GM13977 (cell line): ENCODE measurements at regions not wholly inside any gene's neighbourhood (a gene's known extent, or its start where the extent isn't known, plus 50 kb on each side); places are given as distances from the start of the nearest gene placed in this dataset.
"Not testable (repeated sequence)": the region's sequence is repeated elsewhere in the genome, so short reads cannot be mapped to it uniquely, and the experiment has no call there.

Experiments used
- DNase-seq: peaks from one replicate; pipeline ENCODE4 v3.0.0; 2012; ENCODE audit warnings: low spot score
- in situ Hi-C: fragments of 300-500 bp; cut with MboI; formaldehyde crosslinking; loops from one replicate; pipeline ENCODE4 v1.12.0; 2022; ENCODE audit warnings: low sequenced_read_pairs, low pct_unique_long_range_greater_than_20kb, mixed read lengths, inconsistent platforms; ENCODE audit not compliant: unreplicated experiment
- TF ChIP-seq, protein P1 (sequence below): IDR thresholded peaks from 2 replicates; pipeline ENCODE4 v1.5.1; 2012; ENCODE audit warnings: mild to moderate bottlenecking, control low read depth; ENCODE audit not compliant: insufficient read depth; ENCODE audit errors: extremely low read depth, missing control alignments

DNA sequence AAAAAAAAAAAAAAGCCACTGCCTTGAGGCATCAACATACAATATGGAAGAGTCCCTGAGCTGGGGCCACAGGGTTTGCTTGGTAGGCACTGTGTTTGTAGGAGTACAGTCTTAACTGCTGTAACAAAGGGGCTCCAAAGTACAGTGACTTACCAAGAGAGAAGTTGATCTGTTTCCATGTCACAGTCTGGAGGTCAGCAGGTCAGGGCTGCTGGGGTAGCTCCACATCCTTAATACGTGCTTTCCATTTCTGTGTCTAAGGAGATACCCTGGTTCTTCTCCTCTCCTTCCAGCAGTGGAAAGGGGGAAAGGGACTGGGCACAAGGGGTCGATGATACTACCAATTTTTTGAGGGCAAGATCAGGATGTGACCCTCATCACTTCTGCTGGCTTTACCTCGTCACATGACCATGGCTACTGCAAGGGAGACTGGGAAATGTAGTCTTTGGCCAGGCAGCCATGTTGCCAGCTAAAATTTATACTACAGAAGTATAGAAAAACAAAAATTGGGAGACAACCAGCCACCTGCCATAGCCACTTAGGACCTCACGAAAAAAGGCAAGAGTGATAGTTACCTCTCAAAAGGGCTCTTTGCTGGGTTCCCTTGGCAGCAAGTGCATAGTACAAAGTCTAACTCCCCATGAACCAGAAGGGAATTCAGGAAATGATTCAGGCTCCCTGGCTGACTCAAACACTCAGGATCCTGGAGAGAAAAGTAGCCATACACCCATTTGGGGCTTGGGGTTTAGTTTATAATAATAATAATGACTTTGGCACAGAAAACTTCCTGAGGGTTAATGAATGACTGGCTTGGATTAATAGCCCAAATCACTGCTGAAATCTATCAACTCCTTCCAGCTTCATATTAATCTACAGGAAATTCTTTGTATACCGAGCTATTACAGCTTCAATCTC is 52.7 kb upstream of the ATP5PO start:
- TF ChIP-seq, protein P1, sequence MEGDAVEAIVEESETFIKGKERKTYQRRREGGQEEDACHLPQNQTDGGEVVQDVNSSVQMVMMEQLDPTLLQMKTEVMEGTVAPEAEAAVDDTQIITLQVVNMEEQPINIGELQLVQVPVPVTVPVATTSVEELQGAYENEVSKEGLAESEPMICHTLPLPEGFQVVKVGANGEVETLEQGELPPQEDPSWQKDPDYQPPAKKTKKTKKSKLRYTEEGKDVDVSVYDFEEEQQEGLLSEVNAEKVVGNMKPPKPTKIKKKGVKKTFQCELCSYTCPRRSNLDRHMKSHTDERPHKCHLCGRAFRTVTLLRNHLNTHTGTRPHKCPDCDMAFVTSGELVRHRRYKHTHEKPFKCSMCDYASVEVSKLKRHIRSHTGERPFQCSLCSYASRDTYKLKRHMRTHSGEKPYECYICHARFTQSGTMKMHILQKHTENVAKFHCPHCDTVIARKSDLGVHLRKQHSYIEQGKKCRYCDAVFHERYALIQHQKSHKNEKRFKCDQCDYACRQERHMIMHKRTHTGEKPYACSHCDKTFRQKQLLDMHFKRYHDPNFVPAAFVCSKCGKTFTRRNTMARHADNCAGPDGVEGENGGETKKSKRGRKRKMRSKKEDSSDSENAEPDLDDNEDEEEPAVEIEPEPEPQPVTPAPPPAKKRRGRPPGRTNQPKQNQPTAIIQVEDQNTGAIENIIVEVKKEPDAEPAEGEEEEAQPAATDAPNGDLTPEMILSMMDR, result no peak
- in situ Hi-C loops, result no loop called here
- no peak for DNase-seq

DNA sequence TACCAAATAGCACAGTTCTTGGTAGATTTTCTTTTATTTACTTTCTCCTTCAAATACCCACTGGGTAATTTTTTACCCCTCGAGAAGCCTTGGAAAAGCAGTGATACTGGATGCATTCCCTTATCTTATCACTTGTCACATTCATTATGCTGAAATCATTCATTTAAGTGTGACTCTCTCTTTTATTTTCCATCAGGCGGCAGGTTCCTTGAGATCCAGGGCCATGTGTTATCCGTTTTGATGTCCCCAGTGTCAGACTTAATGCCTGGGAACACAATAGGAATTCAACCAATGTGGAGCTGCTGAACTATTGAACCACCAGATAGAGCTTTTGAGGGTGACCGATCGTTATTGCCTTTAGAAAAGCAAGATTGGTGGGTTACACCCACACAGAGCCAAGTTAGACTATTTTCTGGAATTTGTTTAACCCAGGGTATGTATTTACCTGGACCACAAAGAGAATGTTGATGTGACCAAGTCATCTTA is 51.5 kb upstream of the ATP5PO start:
- in situ Hi-C loops, result no loop called here
- DNase-seq, result no peak
- TF ChIP-seq, protein P1, result no peak

DNA sequence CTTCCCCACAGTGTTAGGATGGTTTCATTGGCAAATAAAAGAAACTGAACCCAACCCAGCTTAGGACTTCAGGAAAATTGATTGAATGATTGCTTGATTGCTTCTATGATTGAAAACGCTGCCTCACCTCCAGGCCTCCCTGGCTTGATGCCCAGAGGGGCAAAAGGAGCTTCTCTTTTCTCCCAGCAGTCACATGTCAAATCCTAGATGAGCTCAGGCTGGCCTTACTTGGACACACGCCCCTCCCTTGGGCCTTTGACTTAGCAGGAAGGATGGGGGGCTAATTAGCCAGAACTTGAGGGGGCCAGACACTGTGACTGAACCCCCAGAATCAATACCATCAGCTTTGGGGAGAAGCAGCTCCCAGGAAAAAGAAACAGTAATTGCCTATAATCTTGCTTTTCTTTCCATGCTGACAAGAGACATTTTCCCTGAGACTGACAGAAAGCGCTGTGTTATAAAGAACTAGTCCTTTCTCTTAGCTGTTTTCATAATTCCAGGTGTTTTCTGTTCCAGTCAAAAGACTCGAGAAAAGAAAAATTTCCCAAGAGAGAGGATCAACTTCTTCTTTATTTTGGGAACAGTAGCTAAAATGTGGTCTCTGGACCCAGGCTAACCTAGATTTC is 50.8 kb upstream of the ATP5PO start:
- in situ Hi-C loops, result no loop called here
- TF ChIP-seq, protein P1, result no peak
- no peak for DNase-seq

DNA sequence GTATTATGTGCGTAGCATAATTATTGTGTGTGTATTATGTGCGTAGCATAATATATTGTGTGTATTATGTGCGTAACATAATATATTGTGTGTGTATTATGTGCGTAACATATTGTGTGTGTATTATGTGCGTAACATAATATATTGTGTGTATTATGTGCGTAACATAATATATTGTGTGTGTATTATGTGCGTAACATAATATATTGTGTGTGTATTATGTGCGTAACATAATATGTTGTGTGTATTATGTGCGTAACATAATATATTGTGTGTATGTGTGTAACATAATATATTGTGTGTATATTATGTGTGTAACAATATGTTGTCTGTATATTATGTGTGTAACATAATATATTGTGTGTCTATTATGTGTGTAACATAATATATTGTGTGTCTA is 50.1 kb upstream of the ATP5PO start:
- in situ Hi-C loops, DNase-seq: not testable (repeated sequence)
